Rectal smooth muscle tissue (tissue), 1 donor: ENCODE measurements at regions not wholly inside any gene's neighbourhood (a gene's known extent, or its start where the extent isn't known, plus 50 kb on each side); places are given as distances from the start of the nearest gene placed in this dataset.
"Not testable (repeated sequence)": the region's sequence is repeated elsewhere in the genome, so short reads cannot be mapped to it uniquely, and the experiment has no call there.

Experiments
- H3K27ac ChIP-seq: one replicate; pipeline ENCODE4 v1.7.0; 2013; ENCODE audit warnings: low read depth, low read length, inconsistent platforms
- H3K27me3 ChIP-seq: one replicate; pipeline ENCODE4 v1.7.0; 2013; ENCODE audit warnings: low read length; ENCODE audit not compliant: control insufficient read depth, insufficient read depth
- H3K36me3 ChIP-seq: one replicate; pipeline ENCODE4 v1.7.0; 2013; ENCODE audit warnings: low read length; ENCODE audit not compliant: control insufficient read depth, insufficient read depth
- H3K4me1 ChIP-seq: one replicate; pipeline ENCODE4 v1.7.0; 2013; ENCODE audit warnings: low read length; ENCODE audit not compliant: control insufficient read depth, insufficient read depth
- H3K4me3 ChIP-seq: one replicate; pipeline ENCODE4 v1.7.0; 2013; ENCODE audit warnings: low read length
- H3K9ac ChIP-seq: one replicate; pipeline ENCODE4 v1.7.0; 2013; ENCODE audit warnings: low read length

GRCh38 chrX:40530509-40530908 is 50.3 kb upstream of the ATP6AP2 start:
- H3K9ac ChIP-seq, result no peak overlapping the region
- H3K4me3 ChIP-seq, result no peak overlapping the region
- H3K27ac ChIP-seq, result no peak overlapping the region
- no peaks in the 10 kb centered on the region for H3K36me3 ChIP-seq
- no peaks in the 10 kb centered on the region for H3K27me3 ChIP-seq
- H3K4me1 ChIP-seq, result no peaks in the 10 kb centered on the region

GRCh38 chrX:40527543-40527942 is 53.2 kb upstream of the ATP6AP2 start:
- H3K4me1 ChIP-seq, result no peaks in the 10 kb centered on the region
- no peaks in the 10 kb centered on the region for H3K36me3 ChIP-seq
- no peak overlapping the region for H3K9ac ChIP-seq
- no peaks in the 10 kb centered on the region for H3K27me3 ChIP-seq
- H3K27ac ChIP-seq, result no peak overlapping the region
- no peak overlapping the region for H3K4me3 ChIP-seq

DNA sequence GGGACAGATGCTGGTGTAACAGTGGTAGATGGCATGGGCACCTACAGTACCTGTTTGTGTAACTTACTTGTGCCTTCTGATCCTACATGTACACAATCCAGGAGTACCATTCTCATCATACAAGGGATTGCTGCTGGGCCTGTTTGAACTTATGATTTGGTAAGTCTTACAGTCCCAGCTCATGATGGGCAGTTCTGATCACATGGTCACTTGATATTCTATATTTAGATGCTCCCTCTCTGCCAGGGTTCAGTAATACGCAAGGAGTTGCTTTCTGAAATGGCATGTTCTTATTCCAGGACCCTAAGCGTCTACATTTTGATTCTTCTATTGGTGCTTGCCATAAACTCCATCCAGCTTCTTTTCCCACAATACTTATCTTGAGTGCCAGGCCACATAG is 54.4 kb upstream of the ATP6AP2 start:
- Histone ChIP-seq H3K36me3 (no peaks in the 10 kb centered on the region), H3K27me3 (no peaks in the 10 kb centered on the region), H3K4me3 (no peak overlapping the region), H3K27ac (no peak overlapping the region), H3K4me1 (no peaks in the 10 kb centered on the region), H3K9ac (no peak overlapping the region)

- H3K4me1 ChIP-seq, H3K36me3 ChIP-seq, H3K27me3 ChIP-seq, H3K27ac ChIP-seq, H3K4me3 ChIP-seq, H3K9ac ChIP-seq: not testable (repeated sequence)
Observed at GRCh38 chrX:40525901-40526300, 54.9 kb upstream of the ATP6AP2 start.

GRCh38 chrX:40524423-40524822 is 56.3 kb upstream of the ATP6AP2 start:
- Histone ChIP-seq H3K36me3 (no peaks in the 10 kb centered on the region), H3K27ac (no peak overlapping the region), H3K4me1 (no peaks in the 10 kb centered on the region), H3K9ac (no peak overlapping the region), H3K27me3 (no peaks in the 10 kb centered on the region), H3K4me3 (no peak overlapping the region)

- Histone ChIP-seq H3K4me1 (no peaks in the 10 kb centered on the region), H3K27me3 (no peaks in the 10 kb centered on the region), H3K4me3 (no peak overlapping the region), H3K27ac (no peak overlapping the region), H3K9ac (no peak overlapping the region), H3K36me3 (no peaks in the 10 kb centered on the region)
Observed at GRCh38 chrX:40523852-40524251, 56.9 kb upstream of the ATP6AP2 start.

- H3K27ac ChIP-seq, result no peak overlapping the region
- H3K36me3 ChIP-seq, result no peaks in the 10 kb centered on the region
- H3K4me1 ChIP-seq, result no peaks in the 10 kb centered on the region
- H3K4me3 ChIP-seq, result no peak overlapping the region
- peaks cover 4% of the 10 kb centered on the region for H3K27me3 ChIP-seq
- no peak overlapping the region for H3K9ac ChIP-seq
Observed at GRCh38 chrX:40521868-40522450, 58.8 kb upstream of the ATP6AP2 start.

- Histone ChIP-seq H3K27ac (no peak overlapping the region), H3K27me3 (peaks cover 7% of the 10 kb centered on the region), H3K4me1 (no peaks in the 10 kb centered on the region), H3K9ac (no peak overlapping the region), H3K36me3 (no peaks in the 10 kb centered on the region), H3K4me3 (no peak overlapping the region)
Observed at GRCh38 chrX:40514376-40514775, 66.4 kb upstream of the ATP6AP2 start.

DNA sequence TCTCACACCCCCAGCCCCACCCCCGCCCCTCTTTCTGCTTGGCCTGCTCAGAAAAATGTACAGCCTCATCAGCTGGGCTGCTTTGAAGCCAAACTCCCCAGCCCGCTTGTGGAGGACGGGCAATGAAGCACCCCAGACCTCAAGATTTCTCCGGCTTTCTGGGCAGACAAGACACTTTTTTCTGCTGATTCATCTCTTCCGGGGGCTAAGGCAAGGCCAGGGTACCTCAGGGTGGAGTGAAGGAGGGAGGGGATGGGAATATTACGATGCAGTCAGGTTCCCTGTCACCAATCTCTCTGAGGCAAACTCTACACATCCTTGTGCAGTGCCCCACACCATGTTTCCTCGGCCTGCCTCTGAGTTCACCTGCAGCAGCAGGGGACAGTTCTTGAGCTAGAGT is 66.9 kb upstream of the ATP6AP2 start:
- H3K4me1 ChIP-seq, result no peaks in the 10 kb centered on the region
- no peak overlapping the region for H3K4me3 ChIP-seq
- H3K9ac ChIP-seq, result no peak overlapping the region
- peaks cover 7% of the 10 kb centered on the region for H3K27me3 ChIP-seq
- H3K27ac ChIP-seq, result no peak overlapping the region
- no peaks in the 10 kb centered on the region for H3K36me3 ChIP-seq

GRCh38 chrX:40513012-40513411 is 67.8 kb upstream of the ATP6AP2 start:
- no peak overlapping the region for H3K27ac ChIP-seq
- H3K4me3 ChIP-seq, result no peak overlapping the region
- H3K36me3 ChIP-seq, result no peaks in the 10 kb centered on the region
- H3K27me3 ChIP-seq, result peaks cover 3% of the 10 kb centered on the region
- no peaks in the 10 kb centered on the region for H3K4me1 ChIP-seq
- H3K9ac ChIP-seq, result no peak overlapping the region

GRCh38 chrX:40511258-40511657 is 69.5 kb upstream of the ATP6AP2 start:
- no peaks in the 10 kb centered on the region for H3K4me1 ChIP-seq
- H3K27ac ChIP-seq, result no peak overlapping the region
- H3K4me3 ChIP-seq, result no peak overlapping the region
- H3K27me3 ChIP-seq, result peaks cover 3% of the 10 kb centered on the region
- H3K36me3 ChIP-seq, result no peaks in the 10 kb centered on the region
- no peak overlapping the region for H3K9ac ChIP-seq

DNA sequence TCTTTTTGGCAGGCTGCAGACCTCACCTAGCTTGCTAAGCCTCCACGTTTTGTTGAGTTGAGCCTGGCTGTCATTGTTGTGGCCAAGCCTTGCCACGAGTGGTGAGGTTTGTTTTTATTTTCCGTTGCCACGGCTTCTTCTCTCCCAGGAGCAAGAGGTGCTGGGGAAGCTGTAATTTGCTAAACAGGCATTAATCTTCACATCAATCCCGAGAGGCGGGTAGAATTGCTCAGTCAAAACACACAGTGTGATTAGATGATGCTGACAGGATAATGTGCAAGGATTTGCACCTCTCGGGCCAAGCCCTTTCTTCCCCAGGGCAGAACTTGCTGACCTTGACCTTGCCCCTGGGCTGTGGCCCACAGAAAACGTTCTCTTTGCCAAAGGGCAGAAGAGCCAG is 72.2 kb upstream of the ATP6AP2 start:
- Histone ChIP-seq H3K4me1 (no peaks in the 10 kb centered on the region), H3K36me3 (no peaks in the 10 kb centered on the region), H3K27ac (no peak overlapping the region), H3K4me3 (no peak overlapping the region), H3K27me3 (peaks cover 3% of the 10 kb centered on the region), H3K9ac (no peak overlapping the region)

GRCh38 chrX:40506201-40506985 is 74.4 kb upstream of the ATP6AP2 start:
- no peak overlapping the region for H3K27ac ChIP-seq
- H3K4me3 ChIP-seq, result no peak overlapping the region
- no peaks in the 10 kb centered on the region for H3K36me3 ChIP-seq
- no peak overlapping the region for H3K9ac ChIP-seq
- H3K4me1 ChIP-seq, result no peaks in the 10 kb centered on the region
- peaks cover 3% of the 10 kb centered on the region for H3K27me3 ChIP-seq
